ENCODE measurements at regions not wholly inside any gene's neighbourhood (a gene's known extent, or its start where the extent isn't known, plus 50 kb on each side); places are given as distances from the start of the nearest gene placed in this dataset.

GRCh38 chr7:42350801-42351200 lies 113.8 kb upstream of the GLI3 start:
- no peak for DNase-seq

GRCh38 chr7:42348631-42349030 lies 111.6 kb upstream of the GLI3 start:
- DNase-seq = no peak

- no peak for DNase-seq
These were observed 111.1 kb upstream of the GLI3 start for GRCh38 chr7:42348071-42348470.

GRCh38 chr7:42347616-42348015 lies 110.6 kb upstream of the GLI3 start:
- no peak for DNase-seq

GRCh38 chr7:42345478-42346299 lies 108.7 kb upstream of the GLI3 start:
- no peak for DNase-seq

GRCh38 chr7:42344198-42344755 lies 107.3 kb upstream of the GLI3 start:
- no peak for DNase-seq

GRCh38 chr7:42342381-42342780 lies 105.4 kb upstream of the GLI3 start:
- DNase-seq = no peak

GRCh38 chr7:42340436-42340835 lies 103.4 kb upstream of the GLI3 start:
- no peak for DNase-seq

- no peak for DNase-seq
These were observed 102.0 kb upstream of the GLI3 start for GRCh38 chr7:42338916-42339540.

GRCh38 chr7:42338231-42338915 lies 101.4 kb upstream of the GLI3 start:
- no peak for DNase-seq

GRCh38 chr7:42337225-42337905 lies 100.4 kb upstream of the GLI3 start:
- DNase-seq = no peak

GRCh38 chr7:42332605-42333222 lies 95.7 kb upstream of the GLI3 start:
- no peak for DNase-seq

GRCh38 chr7:42319631-42320030 lies 82.6 kb upstream of the GLI3 start:
- DNase-seq = no peak

GRCh38 chr7:42315631-42316030 lies 78.6 kb upstream of the GLI3 start:
- no peak for DNase-seq

GRCh38 chr7:42315103-42315502 lies 78.1 kb upstream of the GLI3 start:
- no peak for DNase-seq

GRCh38 chr7:42314696-42315095 lies 77.7 kb upstream of the GLI3 start:
- no peak for DNase-seq

- DNase-seq = no peak
These were observed 74.2 kb upstream of the GLI3 start for GRCh38 chr7:42311195-42311594.

GRCh38 chr7:42292991-42293521 lies 56.0 kb upstream of the GLI3 start:
- no peak for DNase-seq

- DNase-seq = no peak
These were observed 52.5 kb upstream of the GLI3 start for GRCh38 chr7:42289473-42289872.

All from 8988T (cell line).